Mononuclear cell (primary cell): ENCODE measurements at regions not wholly inside any gene's neighbourhood (a gene's known extent, or its start where the extent isn't known, plus 50 kb on each side); places are given as distances from the start of the nearest gene placed in this dataset.
"Not testable (repeated sequence)": the region's sequence is repeated elsewhere in the genome, so short reads cannot be mapped to it uniquely, and the experiment has no call there.

Experiments
- H3K27me3 ChIP-seq: 2 replicates; pipeline ENCODE4 v1.6.0; 2011; ENCODE audit warnings: low read length, control low read depth; ENCODE audit not compliant: insufficient read depth
- H3K4me1 ChIP-seq: 2 replicates; pipeline ENCODE4 v1.5.1; 2011; ENCODE audit warnings: mild to moderate bottlenecking, low read length, control low read depth; ENCODE audit not compliant: insufficient read depth
- H3K4me3 ChIP-seq: 2 replicates; pipeline ENCODE4 v1.5.1; 2011; ENCODE audit warnings: mild to moderate bottlenecking, low read length, moderate library complexity
- H3K9me3 ChIP-seq: 2 replicates; pipeline ENCODE4 v1.5.1; 2011; ENCODE audit warnings: low read depth, mild to moderate bottlenecking, control low read depth, low read length

DNA sequence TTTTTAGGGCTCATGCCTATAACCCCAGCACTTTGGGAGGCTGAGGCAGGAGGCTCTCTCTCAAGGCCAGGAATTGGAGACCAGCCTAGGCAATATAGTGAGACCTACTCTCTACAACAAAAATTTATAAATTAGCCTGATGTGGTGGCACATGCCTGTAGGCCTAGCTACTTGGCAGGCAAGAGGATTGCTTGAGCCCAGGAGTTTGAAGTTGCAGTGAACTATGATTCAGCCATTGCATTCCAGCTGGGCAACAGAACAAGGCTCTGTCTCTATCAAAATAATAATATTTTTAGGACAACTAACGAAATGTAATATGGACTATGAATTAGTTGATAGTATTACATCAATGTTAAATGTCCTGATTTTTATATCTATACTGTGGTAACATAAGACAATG is 68.8 kb upstream of the ARID1A start:
- no peaks in the 10 kb centered on the region for H3K27me3 ChIP-seq
- no peaks in the 10 kb centered on the region for H3K9me3 ChIP-seq
- H3K4me1 ChIP-seq: peaks cover 63% of the 10 kb centered on the region
- no peak overlapping the region for H3K4me3 ChIP-seq

DNA sequence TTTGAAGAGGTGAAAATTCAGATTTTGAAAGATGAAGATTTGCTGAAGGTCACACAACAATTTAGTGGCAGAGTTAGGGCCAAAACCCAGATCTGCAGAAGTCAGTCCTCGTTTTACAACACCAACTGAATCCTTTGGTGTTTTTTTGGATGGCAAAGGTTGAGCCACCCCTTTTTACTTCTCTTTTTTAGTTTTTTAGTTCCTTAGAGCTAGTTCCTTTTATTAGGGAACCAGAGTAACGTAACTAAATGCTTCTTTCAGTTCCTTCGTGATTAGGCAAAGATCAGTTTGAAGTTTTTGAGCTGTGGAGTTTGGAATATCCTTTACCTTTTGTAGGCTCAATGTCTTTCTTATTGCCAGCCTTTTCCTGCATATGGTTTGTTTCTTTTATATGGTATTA is 67.9 kb upstream of the ARID1A start:
- no peaks in the 10 kb centered on the region for H3K27me3 ChIP-seq
- H3K4me1 ChIP-seq: peaks cover 62% of the 10 kb centered on the region
- H3K9me3 ChIP-seq: no peaks in the 10 kb centered on the region
- H3K4me3 ChIP-seq: no peak overlapping the region

DNA sequence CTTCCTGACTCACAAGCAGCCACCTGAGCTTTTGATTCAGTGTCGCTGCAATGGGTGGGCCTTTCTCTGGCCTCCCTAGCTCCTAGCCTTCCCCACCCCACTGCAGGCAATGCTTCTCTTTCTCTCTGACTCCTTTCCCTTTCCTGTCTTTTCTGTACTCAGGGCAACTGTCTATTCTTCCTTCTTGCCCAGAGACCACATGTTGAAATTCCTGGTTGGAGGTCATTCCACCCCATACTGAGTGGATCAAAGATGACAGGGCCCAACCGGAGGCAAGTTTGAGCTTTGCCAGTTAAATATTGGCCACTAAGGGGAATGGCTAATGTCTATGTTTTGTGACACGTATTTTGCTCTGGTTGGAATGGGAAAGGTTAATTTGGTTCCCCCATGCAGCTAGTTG is 65.2 kb upstream of the ARID1A start:
- peaks cover 59% of the 10 kb centered on the region for H3K4me1 ChIP-seq
- H3K9me3 ChIP-seq: no peaks in the 10 kb centered on the region
- H3K27me3 ChIP-seq: no peaks in the 10 kb centered on the region
- no peak overlapping the region for H3K4me3 ChIP-seq

DNA sequence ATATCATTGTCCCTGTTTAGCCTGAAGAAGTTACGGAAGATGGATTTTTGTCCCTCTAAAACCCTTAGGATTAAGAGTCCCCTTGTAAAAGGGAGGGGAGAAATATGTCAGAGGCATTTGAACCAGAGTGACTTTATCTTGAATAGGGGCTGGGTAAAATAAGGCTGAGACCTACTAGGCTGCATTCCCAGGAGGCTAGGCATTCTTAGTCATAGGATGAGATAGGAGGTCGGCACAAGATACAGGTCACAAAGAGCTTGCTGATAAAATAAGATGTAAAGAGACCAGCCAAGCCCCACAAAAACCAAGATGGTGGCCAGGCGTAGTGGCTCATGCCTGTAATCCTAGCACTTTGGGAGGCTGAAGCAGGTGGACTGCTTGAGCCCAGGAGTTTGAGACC is 60.0 kb upstream of the ARID1A start:
- H3K4me1 ChIP-seq: peaks cover 24% of the 10 kb centered on the region
- not testable (repeated sequence) for H3K9me3 ChIP-seq

DNA sequence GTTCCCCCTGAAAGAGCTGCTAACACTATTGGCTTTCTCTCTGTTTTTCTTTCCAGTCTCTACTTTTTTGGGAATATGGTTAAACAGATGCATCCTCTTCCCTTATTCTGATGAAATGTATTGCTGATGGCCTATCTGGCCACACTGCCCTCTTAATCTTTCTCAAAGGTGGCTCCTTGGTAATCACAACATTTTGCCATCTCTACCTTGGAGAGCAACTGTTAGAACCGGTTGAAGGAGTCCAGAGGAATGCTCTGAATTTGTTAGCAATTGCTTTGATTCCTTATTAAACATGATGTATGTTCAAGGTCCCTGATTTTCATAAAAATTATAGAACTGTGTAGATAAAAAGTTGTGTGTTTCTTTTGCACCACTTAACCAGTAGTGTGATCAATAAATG is 50.1 kb upstream of the ARID1A start:
- peaks cover 11% of the 10 kb centered on the region for H3K4me1 ChIP-seq
- no peak overlapping the region for H3K4me3 ChIP-seq
- H3K9me3 ChIP-seq: no peaks in the 10 kb centered on the region
- H3K27me3 ChIP-seq: no peaks in the 10 kb centered on the region

More for the DNA sequence above, 60.0 kb upstream of the ARID1A start:
- not testable (repeated sequence) for H3K4me3 ChIP-seq, H3K27me3 ChIP-seq
